LNCAP (cell line): ENCODE measurements at regions not wholly inside any gene's neighbourhood (a gene's known extent, or its start where the extent isn't known, plus 50 kb on each side); places are given as distances from the start of the nearest gene placed in this dataset.

Source experiments
- CTCF ChIP-seq: fragments of 450-650 bp; IDR thresholded peaks from 2 replicates; pipeline ENCODE4 v1.5.1; 2017; ENCODE audit warnings: mild to moderate bottlenecking

DNA sequence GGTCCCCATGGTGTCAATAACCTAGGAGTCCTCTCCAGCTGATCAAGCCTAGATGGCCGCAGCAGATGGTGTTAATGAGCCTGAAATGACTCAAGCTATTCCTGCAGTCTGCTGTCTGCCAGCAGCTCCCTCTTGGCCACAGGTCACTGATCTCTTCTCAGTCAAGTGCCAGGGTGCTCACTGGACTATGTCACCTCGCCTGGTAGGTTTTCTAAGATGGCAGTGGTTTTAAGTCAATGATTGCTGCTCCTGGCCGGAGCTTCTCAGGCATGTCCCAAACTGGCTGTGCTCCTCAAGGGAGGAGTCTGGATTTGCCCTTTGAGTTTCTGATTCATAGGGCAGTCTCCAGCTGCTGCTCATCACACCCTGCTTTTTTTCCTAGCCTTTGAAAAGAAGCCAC is 58.6 kb upstream of the SHISA6 start:
- TF ChIP-seq CTCF: no peak

GRCh38 chr17:11178581-11178980 is 62.4 kb upstream of the SHISA6 start:
- no peak for TF ChIP-seq CTCF

GRCh38 chr17:11177340-11177739 is 63.7 kb upstream of the SHISA6 start:
- TF ChIP-seq CTCF: no peak

GRCh38 chr17:11176549-11176948 is 64.5 kb upstream of the SHISA6 start:
- TF ChIP-seq CTCF: no peak

- TF ChIP-seq CTCF: no peak
These were observed 70.1 kb upstream of the SHISA6 start for GRCh38 chr17:11170881-11171280.

- TF ChIP-seq CTCF: no peak
These were observed 89.1 kb upstream of the SHISA6 start for GRCh38 chr17:11151818-11152425.

GRCh38 chr17:11144358-11145233 is 96.4 kb upstream of the SHISA6 start:
- peak; percentile 69 for TF ChIP-seq CTCF
